IPS-20b (cell line): ENCODE measurements at regions not wholly inside any gene's neighbourhood (a gene's known extent, or its start where the extent isn't known, plus 50 kb on each side); places are given as distances from the start of the nearest gene placed in this dataset.

Source experiments
- H3K27ac ChIP-seq: one replicate; pipeline ENCODE4 v1.5.1; 2013; ENCODE audit warnings: low read length
- H3K27me3 ChIP-seq: 2 replicates; pipeline ENCODE4 v1.6.1; 2013; ENCODE audit warnings: mild to moderate bottlenecking, low read length, inconsistent platforms; ENCODE audit not compliant: insufficient read depth
- H3K36me3 ChIP-seq: 2 replicates; pipeline ENCODE4 v1.6.1; 2013; ENCODE audit warnings: low read depth, mild to moderate bottlenecking, inconsistent platforms, low read length, moderate library complexity; ENCODE audit not compliant: insufficient read depth
- H3K4me1 ChIP-seq: 2 replicates; pipeline ENCODE4 v1.6.1; 2013; ENCODE audit warnings: mild to moderate bottlenecking, control low read depth, inconsistent platforms, low read length, moderate library complexity; ENCODE audit not compliant: insufficient read depth
- H3K4me3 ChIP-seq: 2 replicates; pipeline ENCODE4 v1.5.1; 2013; ENCODE audit warnings: mild to moderate bottlenecking, low read length, inconsistent platforms
- H3K9ac ChIP-seq: 2 replicates; pipeline ENCODE4 v1.6.1; 2013; ENCODE audit warnings: low read depth, mild to moderate bottlenecking, inconsistent platforms, low read length, moderate library complexity
- H3K9me3 ChIP-seq: 2 replicates; pipeline ENCODE4 v1.6.1; 2013; ENCODE audit warnings: mild to moderate bottlenecking, low read depth, low read length, inconsistent platforms; ENCODE audit not compliant: insufficient read depth

DNA sequence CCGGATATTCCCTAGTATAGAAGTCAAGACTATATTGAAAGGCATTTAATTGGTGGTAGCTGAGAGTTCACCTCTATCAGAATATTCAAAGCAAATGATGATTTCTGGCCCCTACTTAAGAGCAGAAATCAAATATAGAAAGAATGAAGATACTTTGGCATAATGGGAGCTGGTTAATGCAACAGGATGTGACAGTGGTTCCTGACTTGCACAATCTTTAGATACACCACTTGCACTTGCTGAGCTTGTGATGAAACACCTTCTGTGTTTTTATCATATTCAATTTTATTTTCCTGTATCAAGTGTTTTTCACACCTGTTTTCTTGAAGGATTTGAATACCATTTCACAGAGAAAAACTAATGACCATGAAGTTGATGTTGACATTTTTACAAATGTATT lies 124.1 kb upstream of the CDH19 start:
- H3K4me1 ChIP-seq: no peaks in the 10 kb centered on the region
- H3K9ac ChIP-seq: no peak overlapping the region
- no peaks in the 10 kb centered on the region for H3K36me3 ChIP-seq
- no peaks in the 10 kb centered on the region for H3K9me3 ChIP-seq
- H3K27me3 ChIP-seq: no peaks in the 10 kb centered on the region
- no peak overlapping the region for H3K27ac ChIP-seq
- no peak overlapping the region for H3K4me3 ChIP-seq

DNA sequence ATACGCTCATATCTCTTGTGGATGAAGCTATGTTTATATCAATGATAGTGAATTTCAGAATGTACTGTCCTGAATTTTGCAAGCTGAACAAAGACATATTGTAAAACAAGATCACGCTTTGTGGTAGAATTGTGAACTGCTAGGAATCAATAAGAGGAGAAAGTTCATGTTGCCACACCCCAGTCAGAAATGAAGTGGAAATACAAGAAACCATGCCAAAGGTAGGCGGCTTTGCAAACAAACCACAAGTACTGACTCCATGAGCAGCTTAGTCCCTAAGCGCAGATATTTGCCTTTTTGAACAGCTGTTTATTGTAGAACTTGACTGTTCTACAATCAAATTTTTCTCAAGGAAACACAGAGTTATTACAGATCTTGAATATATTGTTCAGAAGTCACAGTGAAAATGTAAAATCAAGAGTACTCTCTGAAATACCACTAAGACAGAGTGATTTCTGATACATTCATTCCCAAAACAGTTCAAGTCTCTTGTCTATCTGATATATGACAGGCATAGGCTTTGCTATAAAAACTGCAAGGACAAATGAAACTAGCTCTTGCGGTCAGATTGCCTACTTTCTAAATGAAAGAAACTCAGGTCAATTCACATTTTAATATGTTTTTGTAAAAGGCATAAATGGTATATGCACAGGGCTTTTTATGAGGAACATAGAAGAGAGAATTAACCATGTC lies 120.9 kb upstream of the CDH19 start:
- H3K9ac ChIP-seq: no peak overlapping the region
- no peaks in the 10 kb centered on the region for H3K27me3 ChIP-seq
- no peak overlapping the region for H3K27ac ChIP-seq
- H3K9me3 ChIP-seq: no peaks in the 10 kb centered on the region
- no peaks in the 10 kb centered on the region for H3K4me1 ChIP-seq
- no peak overlapping the region for H3K4me3 ChIP-seq
- no peaks in the 10 kb centered on the region for H3K36me3 ChIP-seq

DNA sequence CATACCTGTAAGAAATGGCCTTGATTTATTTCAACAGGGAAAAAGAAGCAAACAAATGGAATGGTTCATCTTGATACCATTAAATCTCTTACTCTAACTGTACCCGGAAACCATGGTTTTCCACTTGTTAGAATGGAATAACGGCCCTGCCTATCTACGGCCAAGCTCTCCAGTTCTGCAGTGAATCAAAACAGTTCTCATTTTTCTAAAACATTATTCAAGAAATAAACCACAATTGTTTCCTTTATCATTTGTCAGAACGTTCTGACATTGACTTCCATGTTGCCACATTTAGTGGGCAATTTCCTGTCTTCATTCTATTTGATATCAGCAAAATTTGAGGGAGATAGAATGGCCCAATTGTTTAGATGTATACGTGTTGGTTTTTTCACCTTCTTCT lies 118.8 kb upstream of the CDH19 start:
- H3K36me3 ChIP-seq: no peaks in the 10 kb centered on the region
- H3K4me1 ChIP-seq: no peaks in the 10 kb centered on the region
- no peak overlapping the region for H3K4me3 ChIP-seq
- no peaks in the 10 kb centered on the region for H3K27me3 ChIP-seq
- H3K27ac ChIP-seq: no peak overlapping the region
- H3K9me3 ChIP-seq: no peaks in the 10 kb centered on the region
- H3K9ac ChIP-seq: no peak overlapping the region

DNA sequence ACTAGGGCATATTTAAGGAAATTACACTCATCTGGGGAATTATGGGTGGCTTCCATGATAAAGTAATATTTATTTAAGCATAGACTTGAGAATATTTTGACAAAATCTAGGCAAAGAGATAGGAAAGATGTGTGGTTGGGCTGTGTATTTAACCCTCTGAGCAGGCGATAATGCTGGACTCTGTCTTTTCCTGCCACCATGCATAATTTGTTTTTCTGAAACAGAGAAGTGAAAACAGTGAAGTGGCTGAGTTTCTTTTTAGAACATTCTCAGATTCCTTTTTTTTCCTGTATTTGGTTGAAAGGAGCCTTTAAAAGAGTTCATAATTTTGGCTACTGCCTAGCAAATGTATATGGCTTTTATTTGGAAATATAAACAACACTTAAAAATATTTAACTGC lies 104.8 kb upstream of the CDH19 start:
- H3K4me1 ChIP-seq: no peaks in the 10 kb centered on the region

DNA sequence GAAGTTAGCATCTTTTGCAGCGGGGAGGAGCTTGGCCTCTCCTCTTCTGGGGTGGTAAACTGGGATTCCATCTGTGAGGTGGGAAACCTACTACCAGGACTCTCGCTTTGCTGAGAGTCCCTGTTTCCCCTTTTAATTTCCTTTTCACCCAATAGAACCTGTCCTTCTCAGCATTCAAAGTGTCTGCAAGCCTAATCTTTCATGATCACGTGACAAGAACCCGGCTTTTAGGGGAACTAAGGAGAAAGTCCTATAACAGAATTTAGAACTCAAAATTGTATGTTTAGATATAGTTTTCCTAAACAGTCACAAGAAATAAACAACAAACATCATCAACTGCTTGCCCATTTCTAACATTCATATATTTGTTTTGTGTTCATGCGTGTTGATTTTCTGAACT lies 103.6 kb upstream of the CDH19 start:
- H3K4me1 ChIP-seq: no peaks in the 10 kb centered on the region
- no peaks in the 10 kb centered on the region for H3K36me3 ChIP-seq
- H3K27me3 ChIP-seq: no peaks in the 10 kb centered on the region
- H3K9me3 ChIP-seq: no peaks in the 10 kb centered on the region
- no peak overlapping the region for H3K27ac ChIP-seq
- no peak overlapping the region for H3K9ac ChIP-seq
- no peak overlapping the region for H3K4me3 ChIP-seq

More for the DNA sequence above, 104.8 kb upstream of the CDH19 start:
- H3K9me3 ChIP-seq: no peaks in the 10 kb centered on the region
- no peak overlapping the region for H3K9ac ChIP-seq
- H3K27me3 ChIP-seq: no peaks in the 10 kb centered on the region
- H3K27ac ChIP-seq: no peak overlapping the region
- H3K4me3 ChIP-seq: no peak overlapping the region
- H3K36me3 ChIP-seq: no peaks in the 10 kb centered on the region

DNA sequence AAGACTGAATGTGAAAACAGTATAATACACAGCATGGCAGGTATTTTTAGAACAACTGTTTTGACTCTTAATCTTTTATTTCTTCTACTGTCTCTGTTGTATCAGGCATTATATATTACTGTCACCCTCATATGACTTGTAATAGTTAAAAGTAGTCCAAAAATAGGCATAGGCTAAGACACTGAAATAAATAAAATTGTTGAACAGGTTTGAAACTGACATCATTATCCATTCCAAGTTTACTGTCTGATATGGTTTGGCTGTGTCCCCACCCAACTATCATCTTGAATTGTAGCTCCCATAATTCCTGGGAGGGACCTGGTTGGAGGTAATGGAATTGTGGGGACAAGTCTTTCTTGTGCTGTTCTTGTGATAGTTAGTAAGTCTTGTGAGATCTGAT lies 91.4 kb upstream of the CDH19 start:
- Histone ChIP-seq H3K9me3 (peaks cover 5% of the 10 kb centered on the region; the same call in 1 of the 2 replicates), H3K36me3 (no peaks in the 10 kb centered on the region), H3K4me3 (no peak overlapping the region), H3K4me1 (no peaks in the 10 kb centered on the region), H3K9ac (no peak overlapping the region), H3K27me3 (no peaks in the 10 kb centered on the region), H3K27ac (no peak overlapping the region)

DNA sequence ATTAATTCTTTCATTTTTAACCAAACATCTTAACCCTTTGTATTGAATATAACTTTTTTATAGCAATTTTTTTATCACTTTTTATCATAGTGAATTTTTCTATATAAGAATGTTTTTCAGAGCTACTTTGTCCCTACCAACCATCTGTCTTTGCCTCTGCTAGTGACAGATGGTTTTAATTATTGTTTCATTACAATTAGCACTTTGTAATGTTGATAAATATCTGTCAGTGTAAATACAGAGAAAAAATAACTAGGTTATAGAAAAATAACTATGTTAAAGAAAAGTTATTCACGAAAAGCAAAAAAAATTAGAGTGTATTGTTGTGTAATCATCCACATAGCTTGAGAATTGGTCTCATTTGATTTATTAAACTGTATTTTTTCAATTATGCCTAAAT lies 91.0 kb upstream of the CDH19 start:
- H3K9me3 ChIP-seq: peaks cover 5% of the 10 kb centered on the region; the same call in 1 of the 2 replicates
- H3K36me3 ChIP-seq: no peaks in the 10 kb centered on the region
- H3K27me3 ChIP-seq: no peaks in the 10 kb centered on the region
- H3K4me3 ChIP-seq: no peak overlapping the region
- H3K9ac ChIP-seq: no peak overlapping the region
- no peak overlapping the region for H3K27ac ChIP-seq
- no peaks in the 10 kb centered on the region for H3K4me1 ChIP-seq

DNA sequence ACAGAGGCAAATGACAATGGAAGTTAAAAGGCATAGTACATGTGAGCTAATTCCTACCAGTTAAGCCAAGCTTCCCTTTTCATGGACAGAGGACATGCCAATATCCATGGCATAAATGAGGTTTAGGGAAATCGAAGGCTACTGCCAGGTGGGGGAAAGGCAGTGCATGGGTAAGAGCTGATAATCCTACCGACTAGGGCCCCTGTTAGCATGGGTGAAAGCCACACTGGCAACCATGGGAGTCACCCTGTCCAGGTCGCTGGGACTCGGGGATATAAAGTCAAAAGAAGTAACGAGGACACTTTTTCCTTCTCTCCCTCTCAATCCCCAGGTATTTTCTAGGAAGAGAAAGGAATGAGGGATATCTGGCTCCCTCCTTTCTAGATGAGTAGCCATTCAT lies 83.7 kb upstream of the CDH19 start:
- no peaks in the 10 kb centered on the region for H3K27me3 ChIP-seq
- peaks cover 38% of the 10 kb centered on the region for H3K9me3 ChIP-seq
- no peaks in the 10 kb centered on the region for H3K36me3 ChIP-seq
- no peak overlapping the region for H3K9ac ChIP-seq
- 0 out of 2 replicates have a peak overlapping the region, but pooled peaks have one; percentile 26 for H3K4me3 ChIP-seq
- H3K27ac ChIP-seq: no peak overlapping the region
- no peaks in the 10 kb centered on the region; the same call in 1 of the 2 replicates for H3K4me1 ChIP-seq

DNA sequence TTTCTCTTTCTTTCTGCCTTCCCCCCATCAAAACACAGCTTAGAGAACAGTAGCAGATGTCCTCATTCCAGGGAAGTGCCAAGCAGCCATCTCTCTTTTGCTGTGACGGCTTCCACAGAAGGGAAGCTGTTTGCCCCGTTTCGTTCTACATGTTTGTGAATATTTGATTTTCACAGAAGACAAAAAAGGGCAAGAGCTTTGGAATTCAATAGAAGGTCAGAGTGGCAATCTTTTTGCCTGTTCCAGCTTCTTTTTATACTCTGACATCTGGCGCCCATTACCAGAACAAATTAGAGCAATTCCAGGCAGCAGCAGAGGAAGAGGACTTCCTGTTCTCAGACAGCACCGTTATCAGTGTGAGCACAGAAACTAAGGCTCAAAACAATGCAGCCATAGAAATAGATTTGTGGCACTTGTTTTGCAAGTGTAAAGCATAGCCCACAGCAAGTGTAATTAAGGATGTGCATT lies 79.0 kb upstream of the CDH19 start:
- Histone ChIP-seq H3K36me3 (peaks cover 4% of the 10 kb centered on the region; the same call in 1 of the 2 replicates), H3K9me3 (peaks cover 29% of the 10 kb centered on the region), H3K9ac (no peak overlapping the region), H3K4me1 (no peaks in the 10 kb centered on the region; the same call in 1 of the 2 replicates), H3K4me3 (no peak overlapping the region), H3K27ac (no peak overlapping the region), H3K27me3 (no peaks in the 10 kb centered on the region)

DNA sequence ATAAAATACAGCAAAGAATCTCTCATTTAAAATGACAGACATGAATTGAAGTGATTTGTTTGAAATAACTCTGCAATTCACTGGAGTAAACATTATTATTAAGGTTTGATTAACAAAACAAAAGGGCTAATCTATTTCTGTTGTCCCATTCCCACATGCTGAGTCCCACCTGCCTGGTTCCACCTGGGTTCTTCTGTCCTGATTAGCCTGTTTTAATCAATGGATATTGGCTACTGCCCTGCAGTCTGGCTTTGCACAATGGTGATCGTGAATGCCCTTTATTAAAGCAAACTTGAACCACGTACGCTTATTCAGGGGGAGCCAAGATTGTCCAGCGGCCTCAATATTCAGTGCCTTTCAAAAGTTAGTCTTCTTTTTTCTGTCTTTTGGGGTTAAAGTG lies 72.8 kb upstream of the CDH19 start:
- Histone ChIP-seq H3K27ac (no peak overlapping the region), H3K9ac (no peak overlapping the region)

DNA sequence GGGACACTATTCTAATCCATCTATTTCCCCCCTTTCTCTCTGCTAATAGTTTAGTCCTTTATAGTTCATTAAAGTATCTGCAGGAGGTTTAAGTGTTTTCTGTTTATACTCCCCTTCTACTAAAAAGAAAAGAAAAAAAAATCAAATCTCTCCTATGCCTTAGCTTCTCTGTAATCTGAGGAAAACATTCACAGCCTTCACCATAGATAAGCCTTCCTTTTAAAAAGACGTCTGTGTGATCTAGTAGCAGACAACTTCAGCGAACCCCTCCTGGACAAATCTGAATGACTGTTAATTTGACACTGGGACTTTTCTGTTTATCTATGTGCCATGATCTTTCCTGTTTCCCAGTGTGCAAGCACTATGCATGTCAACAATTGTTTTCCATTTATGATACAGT lies 70.4 kb upstream of the CDH19 start:
- Histone ChIP-seq H3K36me3 (peaks cover 4% of the 10 kb centered on the region; the same call in 1 of the 2 replicates), H3K9ac (no peak overlapping the region), H3K27ac (no peak overlapping the region), H3K27me3 (no peaks in the 10 kb centered on the region), H3K4me3 (no peak overlapping the region), H3K9me3 (peaks cover 17% of the 10 kb centered on the region), H3K4me1 (peaks cover 18% of the 10 kb centered on the region; the same call in 1 of the 2 replicates)

More for the DNA sequence above, 72.8 kb upstream of the CDH19 start:
- H3K4me3 ChIP-seq: no peak overlapping the region; the same call in 1 of the 2 replicates
- peaks cover 17% of the 10 kb centered on the region for H3K9me3 ChIP-seq
- H3K27me3 ChIP-seq: no peaks in the 10 kb centered on the region
- peaks cover 4% of the 10 kb centered on the region; the same call in 1 of the 2 replicates for H3K36me3 ChIP-seq
- peaks cover 18% of the 10 kb centered on the region; the same call in 1 of the 2 replicates for H3K4me1 ChIP-seq

DNA sequence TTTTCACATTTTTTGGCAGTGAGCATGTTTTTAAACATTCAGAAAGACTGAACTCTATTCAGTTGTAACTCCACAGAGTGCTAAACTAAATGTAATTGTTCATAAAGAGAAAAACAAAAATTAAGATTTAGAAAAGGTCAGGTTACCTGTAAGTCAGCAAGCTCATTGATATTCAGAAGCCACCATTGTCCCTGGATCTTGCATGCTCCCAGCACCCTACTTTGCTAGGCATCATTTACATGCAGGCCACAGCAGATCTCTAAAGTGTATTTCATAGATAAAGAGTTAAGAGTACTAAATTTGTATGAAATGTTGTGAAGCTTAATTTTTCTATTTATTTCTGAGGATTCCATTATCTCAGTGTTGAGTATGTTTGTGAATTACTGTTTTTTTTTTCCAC lies 64.8 kb upstream of the CDH19 start:
- H3K9ac ChIP-seq: peak overlapping the region; percentile 14; the same call in 1 of the 2 replicates
- H3K27ac ChIP-seq: peak overlapping the region; percentile 33
- H3K27me3 ChIP-seq: no peaks in the 10 kb centered on the region
- no peaks in the 10 kb centered on the region for H3K9me3 ChIP-seq
- no peaks in the 10 kb centered on the region for H3K36me3 ChIP-seq
- no peak overlapping the region for H3K4me3 ChIP-seq
- peaks cover 4% of the 10 kb centered on the region; the same call in 1 of the 2 replicates for H3K4me1 ChIP-seq
